HepG2 (cell line): ENCODE measurements at regions not wholly inside any gene's neighbourhood (a gene's known extent, or its start where the extent isn't known, plus 50 kb on each side); places are given as distances from the start of the nearest gene placed in this dataset.

Source experiments
- ATAC-seq: fragments of 200-7000 bp; cut with Tn5 transposase; 3 replicates; pipeline ENCODE4 v1.9.1; 2020; ENCODE audit warnings: mild to moderate bottlenecking, moderate library complexity
- BruUV-seq: library from RNA; stranded (reverse); fragments of 400-500 nt; replicated peaks from 2 replicates; lab custom pipeline; 2021; lab: Mats Ljungman, UMichigan
- CTCF ChIA-PET: fragments of 300-600 bp; formaldehyde crosslinking; extraction: SDS; loops from one replicate; lab custom pipeline; 2021; ENCODE audit warnings: low total read pairs, inconsistent platforms, low intra/inter-chr PET ratio; lab: Yijun Ruan, JAX
- POLR2A ChIA-PET: fragments of 350-600 bp; sonication (Branson Sonifier 250); formaldehyde crosslinking; loops from one replicate; lab custom pipeline; 2020; ENCODE audit warnings: antibody characterized with exemption, inconsistent platforms; lab: Yijun Ruan, JAX
- DNase-seq: peaks from one replicate; pipeline ENCODE4 v3.0.0-alpha.2; 2015; ENCODE audit warnings: low spot score
- FAIRE-seq: peaks from 3 replicates; lab custom pipeline; 2011; peaks lifted over from hg19 to GRCh38; lab: Jason Lieb, UNC
- H2AFZ ChIP-seq: one replicate; pipeline ENCODE4 v1.6.1; 2011; ENCODE audit warnings: low read length, inconsistent platforms
- H3K27ac ChIP-seq: fragments of 300-600 bp; 3 replicates; pipeline ENCODE4 v1.8.0; 2011; ENCODE audit warnings: mixed run types, mild to moderate bottlenecking, mixed read lengths, low read length, inconsistent platforms; ENCODE audit not compliant: insufficient read depth; ENCODE audit errors: extremely low read length
- H3K27me3 ChIP-seq, 2 experiments: fragments of 200-600 bp in 1 of 2; 2 replicates in 1 of 2; 3 replicates in 1 of 2; pipeline versions ENCODE4 v1.6.0 to v1.8.0; 2011; ENCODE audit warnings: low read length in 2 of 2, mild to moderate bottlenecking in 2 of 2, moderate library complexity in 2 of 2, inconsistent platforms in 1 of 2; ENCODE audit not compliant: insufficient read depth in 2 of 2, control insufficient read depth in 1 of 2
- H3K36me3 ChIP-seq, 2 experiments: fragments of 200-600 bp in 1 of 2; replicated peaks in 1 of 2; 2 replicates in 1 of 2; 3 replicates in 1 of 2; pipeline versions ENCODE4 v1.5.1 to v1.8.0; 2011; ENCODE audit warnings: low read length in 2 of 2, inconsistent platforms in 1 of 2; ENCODE audit not compliant: insufficient read depth in 2 of 2, control insufficient read depth in 1 of 2
- H3K4me1 ChIP-seq: 2 replicates; pipeline ENCODE4 v1.5.1; 2012; ENCODE audit warnings: low read length, inconsistent platforms; ENCODE audit not compliant: insufficient read depth
- H3K4me2 ChIP-seq: 2 replicates; pipeline ENCODE4 v1.6.0; 2011; ENCODE audit warnings: low read depth, low read length, inconsistent platforms
- H3K4me3 ChIP-seq, 3 experiments: fragments of 200-600 bp in 1 of 3; sonication (generic), shearing (Covaris generic) in 1 of 3; replicated peaks in 1 of 3; 2 replicates each; pipeline ENCODE4 v1.5.1; 2011 to 2016; ENCODE audit warnings: low read length in 3 of 3, inconsistent platforms in 2 of 3, low read depth in 2 of 3, mild to moderate bottlenecking in 2 of 3, control low read depth in 1 of 3, mixed read lengths in 1 of 3; ENCODE audit not compliant: insufficient read depth in 1 of 3
- H3K79me2 ChIP-seq: one replicate; pipeline ENCODE4 v1.6.1; 2011; ENCODE audit warnings: low read length, inconsistent platforms; ENCODE audit not compliant: insufficient read depth
- H3K9ac ChIP-seq: 2 replicates; pipeline ENCODE4 v1.6.0; 2011; ENCODE audit warnings: mild to moderate bottlenecking, low read depth, low read length, inconsistent platforms; ENCODE audit not compliant: insufficient read depth
- H3K9me3 ChIP-seq: 2 replicates; pipeline ENCODE4 v1.5.1; 2012; ENCODE audit warnings: mild to moderate bottlenecking, low read length
- H4K20me1 ChIP-seq: 2 replicates; pipeline ENCODE4 v1.6.0; 2011; ENCODE audit warnings: inconsistent platforms, mild to moderate bottlenecking, low read length, moderate library complexity; ENCODE audit not compliant: insufficient read depth
- ARID4A ChIP-seq: sonication (generic); formaldehyde crosslinking; IDR thresholded peaks from 2 replicates; pipeline ENCODE4 v1.5.0; 2020; ENCODE audit warnings: mild to moderate bottlenecking, missing genetic modification reagents, borderline replicate concordance
- ARNTL ChIP-seq: sonication (generic); formaldehyde crosslinking; IDR thresholded peaks from 2 replicates; pipeline ENCODE4 v1.4.0; 2020; ENCODE audit warnings: mild to moderate bottlenecking, missing genetic modification reagents
- BCL6 ChIP-seq: IDR thresholded peaks from 2 replicates; pipeline ENCODE4 v1.6.1; 2016; ENCODE audit warnings: missing genetic modification reagents, missing compliant biosample characterization
- DDIT3 ChIP-seq: sonication (generic); formaldehyde crosslinking; IDR thresholded peaks from 2 replicates; pipeline ENCODE4 v1.4.0; 2020; ENCODE audit warnings: mild to moderate bottlenecking, missing genetic modification reagents
- FOXC1 ChIP-seq: sonication (generic); formaldehyde crosslinking; IDR thresholded peaks from 2 replicates; pipeline ENCODE4 v1.8.0; 2022; ENCODE audit warnings: mild to moderate bottlenecking, missing genetic modification reagents, borderline replicate concordance
- GATAD2A ChIP-seq: IDR thresholded peaks from 2 replicates; pipeline ENCODE4 v1.6.1; 2016
- GRHL1 ChIP-seq: sonication (generic); formaldehyde crosslinking; conservative IDR thresholded peaks from 2 replicates; pipeline ENCODE4 v1.8.0; 2022; ENCODE audit warnings: missing genetic modification reagents
- NFKBIZ ChIP-seq: IDR thresholded peaks from 2 replicates; pipeline ENCODE4 v1.6.1; 2018; ENCODE audit warnings: missing genetic modification reagents, missing compliant biosample characterization
- PATZ1 ChIP-seq: sonication (generic); formaldehyde crosslinking; IDR thresholded peaks from 2 replicates; pipeline ENCODE4 v1.4.0; 2020; ENCODE audit warnings: missing genetic modification reagents
- TRIM22 ChIP-seq: fragments of 450-650 bp; IDR thresholded peaks from 2 replicates; pipeline ENCODE4 v1.6.1; 2017
- ZEB1 ChIP-seq: IDR thresholded peaks from 2 replicates; pipeline ENCODE4 v1.6.1; 2012; ENCODE audit warnings: mild to moderate bottlenecking, low read depth, inconsistent platforms; ENCODE audit not compliant: insufficient replicate concordance
- ZNF20 ChIP-seq: sonication (generic); formaldehyde crosslinking; IDR thresholded peaks from 2 replicates; pipeline ENCODE4 v1.4.0; 2020; ENCODE audit warnings: mild to moderate bottlenecking, moderate library complexity, missing genetic modification reagents
- ZNF224 ChIP-seq: sonication (generic); formaldehyde crosslinking; IDR thresholded peaks from 2 replicates; pipeline ENCODE4 v1.5.0; 2020; ENCODE audit warnings: mild to moderate bottlenecking, missing genetic modification reagents
- ZNF30 ChIP-seq: sonication (generic); formaldehyde crosslinking; IDR thresholded peaks from 2 replicates; pipeline ENCODE4 v1.5.0; 2020; ENCODE audit warnings: mild to moderate bottlenecking, missing genetic modification reagents
- ZNF430 ChIP-seq: sonication (generic); formaldehyde crosslinking; IDR thresholded peaks from 2 replicates; pipeline ENCODE4 v1.9.0; 2021; ENCODE audit warnings: mild to moderate bottlenecking, missing genetic modification reagents
- ZSCAN30 ChIP-seq: sonication (generic); formaldehyde crosslinking; IDR thresholded peaks from 2 replicates; pipeline ENCODE4 v1.5.0; 2020; ENCODE audit warnings: mild to moderate bottlenecking, missing genetic modification reagents
- WGBS: methylation state at CpG from one replicate; pipeline ENCODE4 v1.1.6; 2017; ENCODE audit warnings: low lambda C conversion rate; 5-methylcytosine and 5-hydroxymethylcytosine counted together
- in situ Hi-C: cut with HindIII; loops from 2 replicates; pipeline ENCODE4 v1.10.0; 2017; ENCODE audit warnings: low pct_unique_long_range_greater_than_20kb; ENCODE audit not compliant: extremely low pct_ligation_motif_present
- intact Hi-C: fragments of 100-400 bp; cut with micrococcal nuclease; formaldehyde crosslinking; loops from one replicate; pipeline ENCODE4 v1.10.0; 2022; ENCODE audit not compliant: unreplicated experiment

GRCh38 chr2:145404690-145405089 is 884.8 kb upstream of the ZEB2 start:
- Histone ChIP-seq H3K4me3 (no peak overlapping the region), H2AFZ (no peak overlapping the region)
- CTCF ChIA-PET = no interaction called here
- TF ChIP-seq BCL6 (CRISPR knock-in tag) (no peak), ZNF20 (CRISPR knock-in tag) (no peak), GATAD2A (no peak), NFKBIZ (CRISPR knock-in tag) (no peak), ZSCAN30 (CRISPR knock-in tag) (no peak), GRHL1 (CRISPR knock-in tag) (no peak), DDIT3 (no peak), ZNF30 (CRISPR knock-in tag) (no peak), TRIM22 (no peak), ARNTL (no peak), ZNF224 (CRISPR knock-in tag) (no peak), PATZ1 (CRISPR knock-in tag) (no peak), ARID4A (CRISPR knock-in tag) (no peak), ZEB1 (no peak), ZNF430 (CRISPR knock-in tag) (no peak), FOXC1 (CRISPR knock-in tag) (no peak)
- TF ChIP-seq, all 625 proteins: peak for 0
- no peaks in the 10 kb centered on the region for H3K9me3 ChIP-seq
- no peak overlapping the region for H3K4me2 ChIP-seq
- H3K27me3 ChIP-seq = no peaks in the 10 kb centered on the region
- H3K4me1 ChIP-seq = no peaks in the 10 kb centered on the region
- FAIRE-seq = no peak
- intact Hi-C loops = no loop called here
- no TSS peak for BruUV-seq
- DNase-seq = no peak
- WGBS = 0% methylated on average over 1 of the region's 1 CpG
- H3K36me3 ChIP-seq = no peaks in the 10 kb centered on the region
- H3K9ac ChIP-seq = no peak overlapping the region
- H3K27ac ChIP-seq = no peak overlapping the region
- ATAC-seq = no peak
- H3K79me2 ChIP-seq = no peaks in the 10 kb centered on the region
- no peaks in the 10 kb centered on the region for H4K20me1 ChIP-seq
- POLR2A ChIA-PET = no interaction called here
- in situ Hi-C loops = no loop called here
